Pulmonary artery endothelial cell (primary cell): ENCODE measurements at regions not wholly inside any gene's neighbourhood (a gene's known extent, or its start where the extent isn't known, plus 50 kb on each side); places are given as distances from the start of the nearest gene placed in this dataset.

Experiments used
- DNase-seq: peaks from one replicate; pipeline ENCODE4 v3.0.0-alpha.2; 2011; ENCODE audit warnings: low read depth, low spot score

GRCh38 chr2:64937687-64938491, 51.3 kb upstream of the SLC1A4 start:
- no peak for DNase-seq

- DNase-seq, result no peak
These were observed 50.5 kb upstream of the SLC1A4 start for GRCh38 chr2:64938607-64939285.

GRCh38 chr2:64939332-64939917, 49.8 kb upstream of the SLC1A4 start:
- DNase-seq, result no peak
